ENCODE measurements at regions not wholly inside any gene's neighbourhood (a gene's known extent, or its start where the extent isn't known, plus 50 kb on each side); places are given as distances from the start of the nearest gene placed in this dataset.
"Not testable (repeated sequence)": the region's sequence is repeated elsewhere in the genome, so short reads cannot be mapped to it uniquely, and the experiment has no call there.

DNA sequence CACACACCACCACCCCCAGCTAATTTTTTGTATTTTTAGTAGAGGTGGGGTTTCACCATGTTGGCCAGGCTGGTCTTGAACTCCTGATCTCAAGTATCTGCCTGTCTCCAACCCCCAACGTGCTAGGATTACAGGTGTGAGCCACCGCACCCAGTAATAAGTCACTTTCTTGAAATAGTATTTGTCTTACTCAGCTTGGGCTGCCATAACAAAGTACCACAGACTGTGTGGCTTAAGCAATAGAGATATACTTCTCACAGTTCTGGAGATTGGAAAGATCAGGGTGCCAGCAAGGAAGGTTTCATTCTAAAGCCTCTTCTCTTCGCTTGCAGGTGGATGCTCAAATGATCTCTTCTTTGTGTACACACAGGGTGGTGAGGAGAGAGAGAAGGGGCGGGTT is 99.8 kb downstream of the ARRDC3 start:
- no peak for FAIRE-seq

GRCh38 chr5:91282210-91282609 is 100.9 kb downstream of the ARRDC3 start:
- FAIRE-seq: no peak

DNA sequence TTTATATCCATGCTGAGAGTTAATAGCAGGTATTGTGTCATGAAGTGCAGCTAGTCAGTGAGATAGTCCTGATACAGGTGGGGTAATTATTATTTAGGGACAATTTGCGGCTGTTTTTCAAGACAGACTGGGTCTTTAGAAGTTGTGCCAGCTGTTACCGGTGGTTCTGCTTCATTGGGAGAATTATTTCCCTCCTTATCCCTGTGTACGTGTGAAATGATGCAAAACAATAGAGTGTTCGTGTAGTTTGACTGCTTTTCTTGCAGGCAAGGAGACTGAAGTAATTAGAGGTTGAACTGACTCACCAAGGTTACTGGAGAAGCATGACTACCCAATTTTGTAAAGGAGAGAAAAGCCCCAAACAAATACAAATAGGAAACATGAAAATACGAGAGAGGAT is 101.7 kb downstream of the ARRDC3 start:
- FAIRE-seq: no peak

DNA sequence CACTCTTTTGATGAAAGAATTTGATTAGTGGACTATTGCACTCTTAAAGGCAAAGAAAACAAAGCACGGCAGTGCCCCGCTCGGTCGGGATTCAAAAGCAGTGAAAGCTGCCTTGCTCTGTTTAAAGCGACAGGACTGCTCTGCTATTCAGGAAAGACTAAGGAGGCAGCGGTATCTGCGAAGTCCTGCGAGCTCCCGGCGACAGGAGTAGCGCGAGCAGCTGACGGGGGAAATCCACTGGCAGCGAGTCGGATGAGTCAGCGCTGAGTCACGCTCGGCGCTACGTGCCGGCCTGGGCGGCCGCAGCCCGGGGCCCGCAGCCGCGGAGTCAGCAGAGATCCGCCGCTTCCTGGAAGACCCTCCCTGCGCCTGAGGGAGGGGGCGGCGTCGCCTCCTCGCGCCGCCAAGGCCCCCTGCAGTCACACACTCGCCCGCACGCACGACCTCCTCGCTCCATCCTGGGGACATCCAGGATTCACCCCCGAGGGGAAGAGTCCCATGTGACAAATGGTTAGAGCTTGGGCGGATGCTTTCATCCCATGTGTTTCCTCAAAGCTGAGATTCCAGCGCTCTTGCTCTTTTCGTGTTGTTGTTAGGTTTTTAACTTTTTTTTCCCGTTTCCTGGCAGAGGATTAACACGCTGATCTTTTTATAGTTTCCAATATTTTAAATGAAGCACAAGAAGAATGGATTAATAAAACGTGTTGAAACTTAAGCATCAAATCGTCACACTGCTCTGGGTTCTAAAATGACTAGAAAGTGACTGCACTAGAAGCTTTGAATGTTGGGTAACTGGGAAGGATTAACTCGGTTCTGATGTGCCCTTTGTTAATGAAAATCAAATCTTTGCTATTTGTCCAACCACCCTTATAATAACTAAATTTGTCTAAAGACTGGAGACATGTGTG is 102.5 kb downstream of the ARRDC3 start:
- FAIRE-seq: no peak

DNA sequence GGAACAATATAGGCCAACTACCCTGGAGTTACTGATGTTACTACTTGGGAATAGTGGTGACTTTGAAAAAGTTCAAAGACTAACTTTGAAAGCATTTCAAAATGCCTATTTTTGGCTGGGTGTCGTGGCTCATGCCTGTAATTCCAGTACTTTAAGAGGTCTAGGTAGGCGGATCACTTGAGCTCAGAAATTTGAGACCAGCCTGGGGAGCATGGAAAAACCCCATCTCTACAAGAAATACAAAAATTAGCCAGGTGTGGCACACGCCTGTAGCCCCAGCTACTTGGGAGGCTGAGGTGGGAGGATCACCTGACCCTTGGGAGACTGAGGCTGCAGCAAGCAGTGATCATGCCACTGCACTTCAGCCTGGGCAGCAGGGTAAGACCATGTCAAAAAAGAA is 105.3 kb downstream of the ARRDC3 start:
- FAIRE-seq: no peak

DNA sequence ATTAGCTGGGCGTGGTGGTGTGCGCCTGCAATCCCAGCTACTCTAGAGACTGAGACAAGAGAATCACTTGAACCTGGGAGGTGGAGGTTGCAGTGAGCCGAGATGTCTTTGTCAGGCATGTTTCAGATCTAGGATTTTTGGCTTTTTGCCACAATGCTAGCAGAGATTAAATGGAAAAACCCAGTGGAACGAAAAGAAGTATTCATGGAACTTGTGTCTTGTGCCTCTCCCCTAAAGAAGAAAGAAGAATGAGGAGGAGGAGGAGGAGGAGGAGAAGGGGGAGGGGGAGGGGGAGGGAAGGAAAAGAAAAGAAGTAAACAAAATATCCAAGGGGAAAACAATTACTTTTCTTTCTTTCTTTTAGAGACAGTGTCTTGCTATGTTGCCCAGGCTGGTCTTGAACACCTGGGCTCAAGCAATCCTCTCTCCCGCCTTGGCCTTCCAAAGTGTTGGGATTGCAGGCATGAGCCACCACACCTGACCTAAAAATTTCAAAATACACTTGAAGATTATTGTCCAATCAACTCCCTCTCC is 106.0 kb downstream of the ARRDC3 start:
- no peak for FAIRE-seq

DNA sequence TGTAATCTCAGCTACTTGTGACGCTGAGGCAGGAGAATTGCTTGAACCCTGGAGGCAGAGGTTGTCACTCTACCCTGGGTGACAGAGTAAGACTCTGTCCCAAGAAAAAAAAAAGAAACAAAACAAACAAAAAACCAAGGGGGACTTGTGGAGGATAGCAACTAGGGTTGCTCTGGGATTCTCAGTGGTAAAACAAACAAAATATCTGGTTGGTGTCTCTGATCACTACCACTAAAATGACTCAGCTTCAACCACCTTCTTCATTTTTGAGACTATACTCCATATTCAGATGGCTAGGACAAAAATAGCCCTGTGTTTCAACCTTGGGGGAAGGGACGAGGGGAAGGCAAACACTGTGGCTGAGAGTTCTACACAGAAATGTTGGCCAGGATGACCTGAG is 110.3 kb downstream of the ARRDC3 start:
- FAIRE-seq: no peak

GRCh38 chr5:91271999-91272398 is 111.1 kb downstream of the ARRDC3 start:
- no peak for FAIRE-seq

GRCh38 chr5:91269198-91269597 is 113.9 kb downstream of the ARRDC3 start:
- no peak for FAIRE-seq

DNA sequence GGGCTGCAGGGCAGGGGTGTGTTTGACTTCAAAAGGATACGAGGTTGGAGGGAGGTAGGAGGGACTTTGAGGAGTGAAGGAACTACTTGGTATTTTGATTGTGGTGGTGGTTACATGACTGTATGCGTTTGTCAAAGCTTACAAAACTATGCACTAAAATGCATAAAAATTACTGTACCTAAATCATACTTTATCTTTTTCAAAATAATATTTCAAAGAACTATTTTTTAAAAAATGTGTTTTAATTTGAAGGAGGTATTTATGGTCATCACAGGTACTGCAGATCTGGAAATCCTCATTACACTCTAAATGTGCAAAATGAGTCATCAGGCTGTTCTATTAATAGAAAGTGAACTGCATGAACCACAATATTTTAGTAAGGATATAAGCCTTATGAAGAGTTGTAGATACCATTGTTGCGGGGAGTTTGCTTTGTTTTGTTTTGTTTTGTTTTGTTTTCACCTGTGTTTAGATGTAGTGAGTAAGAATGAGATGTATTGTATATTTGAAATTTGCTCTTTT is 116.9 kb downstream of the ARRDC3 start:
- FAIRE-seq: no peak

DNA sequence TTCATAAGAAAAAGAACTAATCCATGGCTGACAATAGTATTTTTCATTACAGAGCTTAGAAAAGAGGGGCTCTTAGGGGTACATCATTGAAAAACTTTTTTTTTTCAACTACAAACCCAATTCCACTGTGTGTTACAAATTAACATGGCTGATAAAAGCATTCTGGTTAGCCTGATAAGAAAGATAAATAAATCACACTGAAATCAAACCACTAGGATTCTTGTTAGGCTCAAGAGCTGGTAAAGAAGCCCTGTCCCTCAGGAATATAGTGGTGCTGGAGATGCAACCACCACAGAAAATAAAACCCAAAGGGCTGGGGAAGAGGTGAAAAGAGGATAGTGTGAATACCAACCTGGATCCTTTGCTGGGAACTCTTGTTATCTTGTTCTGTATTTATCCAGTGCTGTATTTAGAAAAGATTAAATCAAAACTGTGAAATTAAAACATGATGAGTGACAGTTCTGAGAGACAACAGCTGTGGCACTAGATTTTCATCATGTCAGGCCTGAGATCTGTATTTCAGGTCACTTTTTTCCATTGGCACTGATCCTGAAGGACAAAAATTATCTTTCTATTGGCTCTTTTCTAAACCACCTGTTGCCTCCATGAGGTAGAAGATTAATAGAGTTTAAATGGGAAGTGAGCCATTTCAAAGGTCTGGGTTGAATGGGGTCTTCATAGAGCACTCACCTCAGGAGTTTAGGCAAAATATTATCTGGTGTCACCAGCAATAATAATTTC is 118.6 kb downstream of the ARRDC3 start:
- no peak for FAIRE-seq

DNA sequence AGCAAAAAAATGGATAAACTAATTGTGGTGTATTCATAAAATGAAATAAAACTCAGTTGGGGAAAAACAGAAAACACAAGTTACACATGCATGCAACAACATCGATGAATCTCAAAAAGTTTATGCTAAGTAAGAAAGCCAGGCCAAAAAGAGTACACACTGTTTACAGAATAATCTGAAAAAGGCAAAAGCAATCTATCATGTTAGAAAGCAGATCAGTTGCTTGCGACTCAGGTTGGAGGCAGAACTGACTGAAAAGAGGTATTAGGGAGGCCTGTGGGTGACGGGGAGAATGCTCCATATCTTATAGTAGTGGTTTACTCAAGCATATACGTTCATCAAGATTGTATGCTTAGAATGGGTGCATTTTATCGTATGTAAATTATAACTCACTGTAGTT is 119.2 kb downstream of the ARRDC3 start:
- no peak for FAIRE-seq

- FAIRE-seq: peak; percentile 3
Observed at GRCh38 chr5:91257301-91257700, 125.8 kb downstream of the ARRDC3 start.

DNA sequence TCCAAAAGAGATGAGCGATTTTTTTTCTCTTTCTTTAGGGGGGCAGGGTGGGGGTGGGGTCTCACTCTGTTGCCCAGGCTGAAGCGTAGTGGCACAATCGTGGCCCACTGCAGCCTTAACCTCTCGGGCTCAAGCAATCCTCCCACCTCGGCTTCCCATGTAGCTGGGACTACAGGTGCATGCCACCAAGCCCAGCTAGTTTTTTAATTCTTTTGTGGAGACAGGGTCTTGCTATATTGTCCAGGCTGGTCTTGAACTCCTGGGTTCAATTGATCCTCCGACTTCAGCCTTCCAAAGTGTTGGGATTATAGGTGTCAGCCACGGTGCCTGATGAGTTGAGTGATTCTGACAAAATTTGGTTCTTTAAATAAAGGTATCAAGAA is 127.0 kb downstream of the ARRDC3 start:
- no peak for FAIRE-seq

DNA sequence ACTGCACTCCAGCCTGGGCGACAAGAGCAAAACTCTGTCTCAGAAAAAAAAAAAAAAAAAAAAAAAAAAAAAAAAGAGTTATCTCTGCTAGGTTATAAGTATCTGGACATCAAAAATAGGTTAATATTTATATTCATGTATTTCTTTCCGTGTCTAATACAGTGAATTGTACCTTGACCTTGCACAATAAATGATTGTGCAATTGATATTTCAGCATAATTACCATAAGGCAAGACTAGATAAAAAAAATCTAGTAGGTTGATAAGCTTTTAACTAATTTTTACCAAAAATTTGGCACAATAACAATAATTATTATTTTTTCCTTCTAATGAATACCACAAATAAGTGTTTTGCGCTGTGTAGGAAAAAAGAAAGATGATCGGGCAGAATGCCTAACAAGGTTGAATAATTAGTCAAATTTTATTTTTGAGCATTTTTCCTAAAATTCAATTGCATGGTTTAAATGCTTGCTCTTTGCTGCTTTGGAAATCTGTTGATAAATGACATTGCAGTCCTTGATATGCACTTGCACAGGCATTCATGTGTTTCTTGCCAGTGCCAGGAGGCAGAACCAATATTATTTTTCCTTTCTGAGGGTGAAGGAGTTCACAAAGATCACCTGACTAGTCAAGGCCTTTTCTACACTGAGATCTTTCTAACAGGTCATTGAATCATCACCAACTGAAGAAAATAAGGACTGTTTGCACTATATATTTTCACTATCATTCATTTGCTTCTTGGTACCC is 127.5 kb downstream of the ARRDC3 start:
- FAIRE-seq: no peak

DNA sequence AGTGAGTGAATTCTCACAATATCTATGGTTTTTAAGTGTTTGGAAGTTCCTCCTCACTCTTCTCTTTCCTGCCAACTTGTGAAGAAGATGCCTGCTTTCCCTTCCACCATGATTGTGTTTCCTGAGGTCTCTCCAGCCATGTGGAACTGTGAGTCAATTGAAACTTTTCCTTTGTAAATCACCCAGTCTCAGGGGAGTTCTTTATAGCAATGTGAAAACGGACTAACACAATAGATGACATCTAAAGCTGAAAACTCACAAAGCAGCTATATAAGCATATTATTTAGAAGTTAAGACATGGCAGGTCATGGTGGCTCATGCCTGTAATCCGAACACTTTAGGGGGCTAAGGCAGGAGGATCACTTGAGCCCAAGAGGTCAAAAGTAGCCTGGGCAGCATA is 130.2 kb downstream of the ARRDC3 start:
- no peak for FAIRE-seq

DNA sequence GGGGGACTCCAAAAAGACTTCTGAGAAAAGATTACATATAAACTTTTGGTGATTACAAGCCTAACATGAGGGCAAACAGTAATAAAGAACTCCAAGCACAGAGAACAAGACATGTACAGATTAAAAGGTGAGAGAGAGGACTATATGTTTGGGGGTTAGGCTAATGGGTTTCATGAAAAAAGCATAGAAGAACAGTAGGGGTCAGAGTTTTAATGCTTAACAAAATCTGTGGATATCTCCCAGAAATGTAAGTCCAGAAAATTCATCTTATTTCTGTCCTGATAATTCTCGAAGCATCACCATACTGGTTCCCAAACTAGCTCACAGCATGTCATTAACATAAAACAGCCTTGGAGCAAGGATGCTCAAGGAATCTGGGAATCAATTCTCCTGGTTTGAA is 137.2 kb downstream of the ARRDC3 start:
- no peak for FAIRE-seq

GRCh38 chr5:91245074-91245452 is 138.1 kb downstream of the ARRDC3 start:
- FAIRE-seq: no peak

DNA sequence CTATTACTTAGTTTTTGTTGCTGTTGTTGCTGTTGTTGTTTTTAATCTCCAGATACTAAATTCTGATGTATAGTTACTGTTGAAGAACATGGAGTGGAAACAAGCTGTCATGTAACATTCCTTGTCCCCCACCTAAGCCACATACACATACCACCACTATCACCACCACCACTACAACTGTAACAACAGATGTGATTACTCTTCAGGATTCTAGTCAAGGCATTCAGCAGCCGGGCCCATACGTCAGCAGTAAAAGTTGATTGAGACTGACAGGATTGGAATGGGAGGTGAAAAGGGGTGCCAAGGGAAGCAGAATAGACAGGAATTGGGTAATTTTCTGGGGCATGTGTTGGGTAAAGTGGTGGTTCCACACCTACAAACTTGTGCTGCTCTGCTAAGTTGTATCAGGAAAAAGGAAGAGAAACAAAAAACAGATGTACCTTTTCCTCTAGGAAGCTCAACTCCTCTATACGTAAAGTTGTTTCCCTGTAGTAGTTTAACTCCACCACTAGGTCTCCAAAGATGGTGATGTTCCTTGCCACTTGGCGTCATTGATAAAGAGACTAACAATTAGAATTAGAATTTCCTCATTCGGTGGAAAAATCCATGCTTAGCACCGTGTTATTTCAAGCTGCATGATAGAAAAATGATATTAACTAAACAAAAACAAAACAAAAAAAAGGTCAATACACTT is 138.6 kb downstream of the ARRDC3 start:
- FAIRE-seq: no peak

- no peak for FAIRE-seq
Observed at GRCh38 chr5:91243852-91244251, 139.3 kb downstream of the ARRDC3 start.

GRCh38 chr5:91243286-91243685 is 139.8 kb downstream of the ARRDC3 start:
- FAIRE-seq: no peak

GRCh38 chr5:91241460-91241859 is 141.7 kb downstream of the ARRDC3 start:
- not testable (repeated sequence) for FAIRE-seq

Data from A204.1 (cell line).